ENCODE measurements at regions not wholly inside any gene's neighbourhood (a gene's known extent, or its start where the extent isn't known, plus 50 kb on each side); places are given as distances from the start of the nearest gene placed in this dataset.
"Not testable (repeated sequence)": the region's sequence is repeated elsewhere in the genome, so short reads cannot be mapped to it uniquely, and the experiment has no call there.

DNA sequence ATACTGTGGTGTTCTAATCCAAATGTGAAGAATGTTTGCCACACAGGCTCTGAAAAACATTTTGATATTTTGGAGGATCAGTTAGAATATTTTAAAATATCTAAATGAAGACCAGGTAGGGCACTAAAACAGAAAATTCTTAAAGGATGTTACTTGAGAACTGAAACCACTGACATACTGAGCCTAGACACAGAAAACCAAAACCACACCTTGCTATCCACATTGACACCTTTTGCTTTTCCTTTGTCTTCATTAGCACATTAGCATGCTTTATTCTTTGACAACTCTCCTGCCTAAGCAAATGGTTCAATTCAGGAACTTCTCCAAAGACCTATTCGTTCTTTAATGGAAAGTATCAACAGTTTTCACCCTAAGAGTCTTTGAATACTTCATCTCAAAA is 835.9 kb upstream of the GRM7 start:
- WGBS, result 85% methylated on average over 1 of the region's 1 CpG
- H3K27ac ChIP-seq, result no peak overlapping the region
- no peak overlapping the region for H3K4me3 ChIP-seq
- no peaks in the 10 kb centered on the region for H3K27me3 ChIP-seq
- no peaks in the 10 kb centered on the region for H3K36me3 ChIP-seq
- no peak for DNase-seq (ENCODE audit: low spot score in 2 of 2)
- H3K9me3 ChIP-seq, result peaks cover 6% of the 10 kb centered on the region
- TF ChIP-seq EP300 (IDR thresholded peaks at IDR 0.05) (no peak), POLR2AphosphoS5 (IDR thresholded peaks at IDR 0.05) (no peak), POLR2A (IDR thresholded peaks at IDR 0.05) (no peak)
- TF ChIP-seq, protein P1, sequence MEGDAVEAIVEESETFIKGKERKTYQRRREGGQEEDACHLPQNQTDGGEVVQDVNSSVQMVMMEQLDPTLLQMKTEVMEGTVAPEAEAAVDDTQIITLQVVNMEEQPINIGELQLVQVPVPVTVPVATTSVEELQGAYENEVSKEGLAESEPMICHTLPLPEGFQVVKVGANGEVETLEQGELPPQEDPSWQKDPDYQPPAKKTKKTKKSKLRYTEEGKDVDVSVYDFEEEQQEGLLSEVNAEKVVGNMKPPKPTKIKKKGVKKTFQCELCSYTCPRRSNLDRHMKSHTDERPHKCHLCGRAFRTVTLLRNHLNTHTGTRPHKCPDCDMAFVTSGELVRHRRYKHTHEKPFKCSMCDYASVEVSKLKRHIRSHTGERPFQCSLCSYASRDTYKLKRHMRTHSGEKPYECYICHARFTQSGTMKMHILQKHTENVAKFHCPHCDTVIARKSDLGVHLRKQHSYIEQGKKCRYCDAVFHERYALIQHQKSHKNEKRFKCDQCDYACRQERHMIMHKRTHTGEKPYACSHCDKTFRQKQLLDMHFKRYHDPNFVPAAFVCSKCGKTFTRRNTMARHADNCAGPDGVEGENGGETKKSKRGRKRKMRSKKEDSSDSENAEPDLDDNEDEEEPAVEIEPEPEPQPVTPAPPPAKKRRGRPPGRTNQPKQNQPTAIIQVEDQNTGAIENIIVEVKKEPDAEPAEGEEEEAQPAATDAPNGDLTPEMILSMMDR (IDR thresholded peaks at IDR 0.05), result no peak
- H3K4me1 ChIP-seq, result no peaks in the 10 kb centered on the region

DNA sequence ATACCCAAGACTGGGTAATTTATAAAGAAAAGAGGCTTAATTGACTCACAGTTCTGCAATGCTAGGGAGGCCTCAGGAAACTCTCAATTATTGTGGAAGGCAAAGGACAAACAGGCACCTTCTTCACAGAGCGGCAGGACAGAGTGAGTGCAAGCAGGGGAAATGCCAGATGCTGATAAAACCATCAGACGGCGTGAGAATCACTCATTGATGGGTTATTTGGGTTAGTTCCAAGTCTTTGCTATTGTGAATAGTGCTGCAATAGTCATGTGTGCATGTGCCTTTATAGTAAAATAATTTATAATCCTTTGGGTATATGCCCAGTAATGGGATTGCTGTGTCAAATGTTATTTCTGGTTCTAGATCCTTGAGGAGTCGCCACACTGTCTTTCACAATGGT is 830.3 kb upstream of the GRM7 start:
- WGBS, result 46% methylated on average over 4 of the region's 4 CpGs
- H3K4me1 ChIP-seq; DNase-seq (ENCODE audit: low spot score in 2 of 2); H3K36me3 ChIP-seq; H3K9me3 ChIP-seq; H3K27ac ChIP-seq; H3K27me3 ChIP-seq; H3K4me3 ChIP-seq: not testable (repeated sequence)

DNA sequence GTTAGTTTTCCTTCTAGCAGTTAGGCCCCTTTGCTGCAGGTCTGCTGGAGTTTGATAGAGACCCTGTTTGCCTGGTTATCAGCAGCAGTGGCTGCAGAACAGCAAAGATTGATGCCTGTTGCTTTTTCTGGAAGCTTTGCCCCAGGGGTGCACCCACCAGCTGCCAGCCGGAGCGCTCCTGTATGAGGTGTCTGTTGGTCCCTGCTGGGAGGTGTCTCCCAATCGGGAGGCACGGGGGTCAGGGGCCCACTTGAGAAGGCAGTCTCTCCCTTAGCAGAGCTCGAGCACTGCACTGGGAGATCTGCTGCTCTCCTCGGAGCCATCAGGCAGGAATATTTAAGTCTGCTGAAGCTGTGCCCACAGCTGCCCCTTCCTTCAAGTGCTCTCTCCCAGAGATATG is 825.3 kb upstream of the GRM7 start:
- no peaks in the 10 kb centered on the region for H3K27me3 ChIP-seq
- DNase-seq (ENCODE audit: low spot score in 2 of 2), result no peak

DNA sequence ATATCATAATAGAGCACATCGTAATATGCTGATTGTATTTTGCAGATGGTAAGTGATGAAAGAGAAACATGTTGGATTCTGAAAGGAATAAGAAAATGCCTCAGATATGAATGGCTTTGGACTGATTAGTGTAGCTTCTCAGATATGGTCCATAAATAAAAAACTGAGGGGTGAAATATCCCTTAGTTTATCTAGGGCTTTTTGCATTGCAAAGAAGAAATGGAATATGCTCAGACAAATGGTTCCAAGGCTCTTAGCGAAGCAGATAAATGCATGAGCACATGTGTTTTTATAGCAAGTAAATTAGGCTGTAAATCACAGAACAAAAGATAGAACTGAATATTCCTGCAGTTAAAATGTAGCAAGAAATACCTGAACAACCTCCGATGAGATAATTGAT is 820.9 kb upstream of the GRM7 start:
- H3K27ac ChIP-seq, result no peak overlapping the region
- H3K4me1 ChIP-seq, result no peaks in the 10 kb centered on the region
- no peaks in the 10 kb centered on the region for H3K36me3 ChIP-seq
- no peaks in the 10 kb centered on the region for H3K27me3 ChIP-seq
- WGBS, result 71% methylated on average over 3 of the region's 3 CpGs
- H3K9me3 ChIP-seq, result peaks cover 9% of the 10 kb centered on the region
- DNase-seq (ENCODE audit: low spot score in 2 of 2), result no peak
- H3K4me3 ChIP-seq, result no peak overlapping the region
- no peak for TF ChIP-seq POLR2A (IDR thresholded peaks at IDR 0.05)
- TF ChIP-seq, protein P1 (IDR thresholded peaks at IDR 0.05), result no peak
- no peak for TF ChIP-seq EP300 (IDR thresholded peaks at IDR 0.05)
- no peak for TF ChIP-seq POLR2AphosphoS5 (IDR thresholded peaks at IDR 0.05)

More for the DNA sequence above, 825.3 kb upstream of the GRM7 start:
- Histone ChIP-seq H3K36me3 (no peaks in the 10 kb centered on the region), H3K4me1 (no peaks in the 10 kb centered on the region), H3K4me3 (no peak overlapping the region), H3K27ac (no peak overlapping the region), H3K9me3 (peaks cover 9% of the 10 kb centered on the region)
- TF ChIP-seq EP300 (IDR thresholded peaks at IDR 0.05) (no peak), POLR2AphosphoS5 (IDR thresholded peaks at IDR 0.05) (no peak)
- 88% methylated on average over 4 of the region's 6 CpGs for WGBS

DNA sequence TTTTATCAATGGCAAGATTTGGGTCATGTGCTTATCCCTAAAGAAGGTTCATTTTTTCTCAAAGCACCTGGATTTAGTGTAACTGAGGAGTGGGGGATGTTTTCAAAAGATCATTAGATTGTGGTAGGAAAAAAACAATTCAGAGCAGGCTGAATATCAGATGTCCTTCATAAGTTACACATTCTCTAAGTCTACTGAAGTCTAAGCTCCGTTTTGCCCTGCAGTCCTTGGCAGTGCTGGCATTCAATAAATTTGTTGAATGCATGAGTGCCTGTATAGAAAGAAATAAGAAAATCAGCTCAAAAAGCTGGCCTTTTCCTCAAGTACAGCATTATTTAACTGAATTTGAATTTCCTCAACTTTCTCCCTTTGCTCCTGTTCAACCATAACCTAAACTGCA is 819.0 kb upstream of the GRM7 start:
- no peak overlapping the region for H3K4me3 ChIP-seq
- TF ChIP-seq EP300 (IDR thresholded peaks at IDR 0.05), result no peak
- no peak for TF ChIP-seq POLR2AphosphoS5 (IDR thresholded peaks at IDR 0.05)
- H3K27me3 ChIP-seq, result no peaks in the 10 kb centered on the region
- no peaks in the 10 kb centered on the region for H3K36me3 ChIP-seq
- no peaks in the 10 kb centered on the region for H3K4me1 ChIP-seq
- DNase-seq (ENCODE audit: low spot score in 2 of 2), result no peak
- H3K27ac ChIP-seq, result no peak overlapping the region
- H3K9me3 ChIP-seq, result peaks cover 6% of the 10 kb centered on the region
- WGBS, result 64% methylated on average over 1 of the region's 1 CpG

DNA sequence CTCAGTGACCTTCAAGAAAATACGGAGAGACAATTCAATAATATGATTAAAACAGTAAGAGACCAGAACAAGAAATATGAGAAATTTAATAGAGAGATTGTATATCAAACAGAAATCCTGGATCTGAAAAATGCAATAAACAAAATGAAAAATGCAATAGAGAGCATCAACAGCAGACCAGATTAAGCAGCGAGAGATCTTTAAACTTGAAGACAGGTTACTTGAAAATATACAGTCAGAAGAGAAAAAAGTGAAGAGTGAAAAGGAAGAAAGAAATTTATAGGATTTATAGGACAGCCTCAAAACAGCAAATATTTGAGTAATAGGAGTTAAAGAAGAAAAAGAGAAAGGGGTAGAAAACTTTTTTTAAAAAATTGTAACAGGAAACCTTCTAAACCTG is 813.9 kb upstream of the GRM7 start:
- Histone ChIP-seq H3K4me3 (no peak overlapping the region), H3K27ac (no peak overlapping the region), H3K9me3 (peaks cover 12% of the 10 kb centered on the region), H3K27me3 (no peaks in the 10 kb centered on the region), H3K4me1 (no peaks in the 10 kb centered on the region), H3K36me3 (no peaks in the 10 kb centered on the region)
- TF ChIP-seq EP300 (IDR thresholded peaks at IDR 0.05) (no peak), POLR2AphosphoS5 (IDR thresholded peaks at IDR 0.05) (no peak), POLR2A (IDR thresholded peaks at IDR 0.05) (no peak)
- TF ChIP-seq, protein P1 (IDR thresholded peaks at IDR 0.05), result no peak
- 88% methylated on average over 2 of the region's 2 CpGs for WGBS
- no peak for DNase-seq (ENCODE audit: low spot score in 2 of 2)

DNA sequence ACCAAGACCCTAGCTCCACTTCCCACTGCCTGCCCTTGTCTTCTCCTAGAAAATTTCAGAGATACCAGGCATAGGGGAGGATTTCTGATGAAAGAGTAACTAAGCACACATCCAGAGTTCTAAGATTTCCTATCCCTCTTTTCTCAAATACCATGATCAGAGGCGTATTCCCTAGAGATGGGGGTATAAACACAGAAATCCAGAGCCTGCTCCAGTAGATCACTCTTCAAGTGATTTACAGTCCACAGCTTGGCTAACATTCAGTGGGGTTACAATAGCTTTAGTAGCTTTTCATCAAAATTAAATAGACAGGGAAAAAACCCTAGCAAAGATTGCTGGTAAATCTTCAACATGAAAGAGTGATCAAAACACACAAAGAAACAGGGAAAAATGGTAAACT is 800.7 kb upstream of the GRM7 start:
- no peak overlapping the region for H3K27ac ChIP-seq
- H3K4me1 ChIP-seq, result no peaks in the 10 kb centered on the region
- H3K27me3 ChIP-seq, result no peaks in the 10 kb centered on the region
- no peaks in the 10 kb centered on the region for H3K36me3 ChIP-seq
- H3K4me3 ChIP-seq, result no peak overlapping the region
- TF ChIP-seq EP300 (IDR thresholded peaks at IDR 0.05) (no peak), POLR2AphosphoS5 (IDR thresholded peaks at IDR 0.05) (no peak), POLR2A (IDR thresholded peaks at IDR 0.05) (no peak)
- TF ChIP-seq, protein P1 (IDR thresholded peaks at IDR 0.05), result no peak
- DNase-seq (ENCODE audit: low spot score in 2 of 2), result no peak
- no peaks in the 10 kb centered on the region for H3K9me3 ChIP-seq
- 95% methylated on average over 1 of the region's 1 CpG for WGBS
